ENCODE measurements at regions not wholly inside any gene's neighbourhood (a gene's known extent, or its start where the extent isn't known, plus 50 kb on each side); places are given as distances from the start of the nearest gene placed in this dataset.

- WGBS: 41% methylated on average over 6 of the region's 8 CpGs
- DNase-seq (ENCODE audit: extremely low spot score): peak; percentile 91
- no peaks in the 10 kb centered on the region for H3K36me3 ChIP-seq
- intact Hi-C loops (cut with DNase I): loop anchor here (10.0 kb wide), 1 partner anchor 162 kb away; no protein-coding TSS in a partner anchor
- H3K27me3 ChIP-seq: no peaks in the 10 kb centered on the region
- no peak overlapping the region for H3K4me3 ChIP-seq
- TF ChIP-seq POLR2AphosphoS5 (IDR thresholded peaks at IDR 0.05): peak in 1 of 2 donors; percentile 20
- no peak for TF ChIP-seq POLR2A (IDR thresholded peaks at IDR 0.05; ENCODE audit: low read depth)
- peaks cover 0 to 1% (median 0%) of the 10 kb centered on the region in 4 donors for H3K9me3 ChIP-seq
- peak overlapping the region; percentile 72 to 83 (median 78) for H3K27ac ChIP-seq (replicated peaks in 1 of 4)
- peaks cover 20 to 28% (median 25%) of the 10 kb centered on the region in 4 donors for H3K4me1 ChIP-seq
Observed at GRCh38 chr5:71932655-71933338, 174.5 kb upstream of the MAP1B start.

GRCh38 chr5:71934322-71934721 lies 173.0 kb upstream of the MAP1B start:
- Histone ChIP-seq H3K9me3 (no peaks in the 10 kb centered on the region), H3K27me3 (no peaks in the 10 kb centered on the region), H3K4me3 (no peak overlapping the region), H3K4me1 (peaks cover 20 to 29% (median 27%) of the 10 kb centered on the region in 4 donors), H3K27ac (replicated peaks in 1 of 4) (no peak overlapping the region), H3K36me3 (no peaks in the 10 kb centered on the region)
- intact Hi-C loops (cut with DNase I): loop anchor here (10.0 kb wide), 1 partner anchor 160 kb away; no protein-coding TSS in a partner anchor
- TF ChIP-seq POLR2AphosphoS5 (IDR thresholded peaks at IDR 0.05) (no peak), POLR2A (IDR thresholded peaks at IDR 0.05; ENCODE audit: low read depth) (no peak), EP300 (IDR thresholded peaks at IDR 0.05) (no peak)
- TF ChIP-seq, protein P1, sequence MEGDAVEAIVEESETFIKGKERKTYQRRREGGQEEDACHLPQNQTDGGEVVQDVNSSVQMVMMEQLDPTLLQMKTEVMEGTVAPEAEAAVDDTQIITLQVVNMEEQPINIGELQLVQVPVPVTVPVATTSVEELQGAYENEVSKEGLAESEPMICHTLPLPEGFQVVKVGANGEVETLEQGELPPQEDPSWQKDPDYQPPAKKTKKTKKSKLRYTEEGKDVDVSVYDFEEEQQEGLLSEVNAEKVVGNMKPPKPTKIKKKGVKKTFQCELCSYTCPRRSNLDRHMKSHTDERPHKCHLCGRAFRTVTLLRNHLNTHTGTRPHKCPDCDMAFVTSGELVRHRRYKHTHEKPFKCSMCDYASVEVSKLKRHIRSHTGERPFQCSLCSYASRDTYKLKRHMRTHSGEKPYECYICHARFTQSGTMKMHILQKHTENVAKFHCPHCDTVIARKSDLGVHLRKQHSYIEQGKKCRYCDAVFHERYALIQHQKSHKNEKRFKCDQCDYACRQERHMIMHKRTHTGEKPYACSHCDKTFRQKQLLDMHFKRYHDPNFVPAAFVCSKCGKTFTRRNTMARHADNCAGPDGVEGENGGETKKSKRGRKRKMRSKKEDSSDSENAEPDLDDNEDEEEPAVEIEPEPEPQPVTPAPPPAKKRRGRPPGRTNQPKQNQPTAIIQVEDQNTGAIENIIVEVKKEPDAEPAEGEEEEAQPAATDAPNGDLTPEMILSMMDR (IDR thresholded peaks at IDR 0.05): no peak
- DNase-seq (ENCODE audit: extremely low spot score): no peak
- 79% methylated on average over 1 of the region's 1 CpG for WGBS

GRCh38 chr5:71937921-71938698 lies 169.2 kb upstream of the MAP1B start:
- no peaks in the 10 kb centered on the region for H3K27me3 ChIP-seq
- no peaks in the 10 kb centered on the region for H3K9me3 ChIP-seq
- TF ChIP-seq EP300 (IDR thresholded peaks at IDR 0.05) (no peak), POLR2AphosphoS5 (IDR thresholded peaks at IDR 0.05) (no peak), POLR2A (IDR thresholded peaks at IDR 0.05; ENCODE audit: low read depth) (no peak)
- TF ChIP-seq, protein P1 (IDR thresholded peaks at IDR 0.05): no peak
- H3K36me3 ChIP-seq: no peaks in the 10 kb centered on the region
- WGBS: 92% methylated on average over 11 of the region's 11 CpGs
- H3K4me3 ChIP-seq: no peak overlapping the region
- no peak overlapping the region for H3K27ac ChIP-seq (replicated peaks in 1 of 4)
- intact Hi-C loops (cut with DNase I): loop anchor here (10.0 kb wide), 1 partner anchor 157 kb away; no protein-coding TSS in a partner anchor
- peaks cover 5 to 19% (median 16%) of the 10 kb centered on the region in 4 donors for H3K4me1 ChIP-seq
- DNase-seq (ENCODE audit: extremely low spot score): peak; percentile 68

DNA sequence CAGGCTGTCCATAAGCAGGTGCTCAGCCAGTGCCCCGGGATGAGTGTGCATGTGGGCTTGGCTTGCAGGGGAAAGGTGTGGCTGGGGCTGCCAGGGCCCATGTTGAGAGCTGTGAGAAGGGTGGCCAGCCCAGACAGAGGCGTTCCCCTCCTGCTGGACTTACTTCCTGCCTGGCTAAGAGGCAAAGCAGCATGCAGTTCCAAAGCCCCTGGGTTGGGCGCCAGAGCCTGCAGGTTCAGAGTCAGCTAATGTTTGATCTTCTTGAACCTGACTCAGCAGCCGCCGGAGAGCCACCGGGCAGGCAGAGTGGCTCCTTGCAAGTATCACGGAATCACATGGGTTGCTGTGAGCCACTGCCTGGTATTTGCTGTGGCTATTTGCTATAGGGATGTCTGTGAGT lies 168.4 kb upstream of the MAP1B start:
- intact Hi-C loops (cut with DNase I): loop anchor here (10.0 kb wide), 1 partner anchor 156 kb away; no protein-coding TSS in a partner anchor
- Histone ChIP-seq H3K9me3 (no peaks in the 10 kb centered on the region), H3K27me3 (no peaks in the 10 kb centered on the region), H3K36me3 (no peaks in the 10 kb centered on the region), H3K4me1 (peaks cover 0 to 12% (median 9%) of the 10 kb centered on the region in 4 donors), H3K27ac (replicated peaks in 1 of 4) (no peak overlapping the region), H3K4me3 (no peak overlapping the region)
- peak; percentile 82 for DNase-seq (ENCODE audit: extremely low spot score)
- TF ChIP-seq, protein P1 (IDR thresholded peaks at IDR 0.05): no peak
- TF ChIP-seq EP300 (IDR thresholded peaks at IDR 0.05) (no peak), POLR2A (IDR thresholded peaks at IDR 0.05; ENCODE audit: low read depth) (no peak), POLR2AphosphoS5 (IDR thresholded peaks at IDR 0.05) (no peak)
- 74% methylated on average over 3 of the region's 7 CpGs for WGBS

All from esophagus muscularis mucosa (tissue), 4 donors.